ENCODE measurements at regions not wholly inside any gene's neighbourhood (a gene's known extent, or its start where the extent isn't known, plus 50 kb on each side); places are given as distances from the start of the nearest gene placed in this dataset.

GRCh38 chr3:182711261-182711683 lies 82.0 kb upstream of the ATP11B start:
- TF ChIP-seq EZH2 (IDR thresholded peaks at IDR 0.05; ENCODE audit: borderline replicate concordance, low read length) = no peak
- no peak for TF ChIP-seq CTCF (IDR thresholded peaks at IDR 0.05; ENCODE audit: low read length)

Measured in OCI-LY1 (cell line).